ENCODE measurements at regions not wholly inside any gene's neighbourhood (a gene's known extent, or its start where the extent isn't known, plus 50 kb on each side); places are given as distances from the start of the nearest gene placed in this dataset.

DNA sequence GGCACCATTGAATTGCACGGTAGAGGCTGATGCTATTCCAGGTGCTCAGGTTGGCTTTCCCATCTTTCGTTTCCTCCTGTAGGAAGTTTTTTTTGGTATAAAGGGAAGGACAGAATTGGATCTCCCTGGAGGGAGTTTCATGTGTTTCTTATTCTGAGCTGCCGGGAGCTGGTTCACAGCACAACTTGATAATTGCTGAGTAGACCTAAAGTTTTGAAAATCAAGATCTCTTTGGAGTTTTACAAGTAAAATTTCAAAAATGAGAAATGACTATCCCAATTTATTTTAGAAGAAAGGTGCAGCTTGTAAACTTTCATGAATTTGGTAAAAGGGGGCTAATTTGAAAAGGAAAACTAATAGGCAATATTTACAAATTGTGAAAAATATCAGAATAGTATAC is 125.2 kb upstream of the ESR1 start:
- Histone ChIP-seq H3K4me1 (ENCODE audit: insufficient read depth, low read length, poor library complexity, severe bottlenecking) (no peaks in the 10 kb centered on the region), H4K20me1 (ENCODE audit: insufficient read depth, low read length) (no peaks in the 10 kb centered on the region), H3K9me3 (ENCODE audit: low read length) (no peaks in the 10 kb centered on the region), H3K79me2 (ENCODE audit: insufficient read depth, low read depth, low read length) (no peaks in the 10 kb centered on the region), H3K4me3 (ENCODE audit: low read depth, low read length, poor library complexity, severe bottlenecking) (no peak overlapping the region), H3K36me3 (ENCODE audit: insufficient read depth, low read length) (no peaks in the 10 kb centered on the region), H3K9me2 (ENCODE audit: insufficient read depth, low read length) (no peaks in the 10 kb centered on the region), H2AFZ (ENCODE audit: low read length) (no peak overlapping the region), H3K27ac (ENCODE audit: low read depth, low read length, poor library complexity, severe bottlenecking) (no peak overlapping the region), H3K4me2 (ENCODE audit: low read length) (no peak overlapping the region)
- ChIA-PET POLR2A (no interaction called here), CTCF (ENCODE audit: unreplicated experiment) (no interaction called here)
- no peak for DNase-seq (ENCODE audit: low spot score)
- no TSS peak for BruUV-seq (replicated peaks)
- intact Hi-C loops (cut with micrococcal nuclease; ENCODE audit: unreplicated experiment) = no loop called here
- no peak for TF ChIP-seq EZH2phosphoT487 (IDR thresholded peaks at IDR 0.05; ENCODE audit: borderline replicate concordance, low read depth, low read length)
- TF ChIP-seq, protein P1, sequence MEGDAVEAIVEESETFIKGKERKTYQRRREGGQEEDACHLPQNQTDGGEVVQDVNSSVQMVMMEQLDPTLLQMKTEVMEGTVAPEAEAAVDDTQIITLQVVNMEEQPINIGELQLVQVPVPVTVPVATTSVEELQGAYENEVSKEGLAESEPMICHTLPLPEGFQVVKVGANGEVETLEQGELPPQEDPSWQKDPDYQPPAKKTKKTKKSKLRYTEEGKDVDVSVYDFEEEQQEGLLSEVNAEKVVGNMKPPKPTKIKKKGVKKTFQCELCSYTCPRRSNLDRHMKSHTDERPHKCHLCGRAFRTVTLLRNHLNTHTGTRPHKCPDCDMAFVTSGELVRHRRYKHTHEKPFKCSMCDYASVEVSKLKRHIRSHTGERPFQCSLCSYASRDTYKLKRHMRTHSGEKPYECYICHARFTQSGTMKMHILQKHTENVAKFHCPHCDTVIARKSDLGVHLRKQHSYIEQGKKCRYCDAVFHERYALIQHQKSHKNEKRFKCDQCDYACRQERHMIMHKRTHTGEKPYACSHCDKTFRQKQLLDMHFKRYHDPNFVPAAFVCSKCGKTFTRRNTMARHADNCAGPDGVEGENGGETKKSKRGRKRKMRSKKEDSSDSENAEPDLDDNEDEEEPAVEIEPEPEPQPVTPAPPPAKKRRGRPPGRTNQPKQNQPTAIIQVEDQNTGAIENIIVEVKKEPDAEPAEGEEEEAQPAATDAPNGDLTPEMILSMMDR (conservative IDR thresholded peaks at IDR 0.05; ENCODE audit: low read length) = no peak

DNA sequence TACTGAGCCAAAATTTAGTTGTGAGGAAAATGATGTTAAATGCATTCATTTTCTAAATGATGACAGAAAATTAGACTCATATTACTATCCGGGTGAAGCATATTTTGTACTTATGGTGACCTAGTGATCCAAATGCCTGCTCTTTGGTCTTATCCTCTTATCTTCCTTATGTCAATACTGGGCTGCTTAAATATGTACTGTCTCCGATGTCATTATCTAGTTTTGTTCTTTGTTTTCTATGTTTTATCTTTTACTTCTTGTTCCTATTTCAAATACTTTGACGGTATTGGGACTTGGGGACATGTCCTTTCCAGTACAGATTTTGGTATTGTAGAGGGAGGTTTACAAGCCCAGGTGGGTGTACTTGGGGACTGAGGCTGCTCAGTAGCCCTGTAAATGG is 124.6 kb upstream of the ESR1 start:
- TF ChIP-seq EZH2phosphoT487 (IDR thresholded peaks at IDR 0.05; ENCODE audit: borderline replicate concordance, low read depth, low read length) = no peak
- TF ChIP-seq, protein P1 (conservative IDR thresholded peaks at IDR 0.05; ENCODE audit: low read length) = no peak
- no TSS peak for BruUV-seq (replicated peaks)
- CTCF ChIA-PET (ENCODE audit: unreplicated experiment) = no interaction called here
- no peak overlapping the region for H3K27ac ChIP-seq (ENCODE audit: low read depth, low read length, poor library complexity, severe bottlenecking)
- H3K4me2 ChIP-seq (ENCODE audit: low read length) = no peak overlapping the region
- no peak for DNase-seq (ENCODE audit: low spot score)
- H3K4me3 ChIP-seq (ENCODE audit: low read depth, low read length, poor library complexity, severe bottlenecking) = no peak overlapping the region
- H3K9me2 ChIP-seq (ENCODE audit: insufficient read depth, low read length) = no peaks in the 10 kb centered on the region
- H3K4me1 ChIP-seq (ENCODE audit: insufficient read depth, low read length, poor library complexity, severe bottlenecking) = no peaks in the 10 kb centered on the region
- H4K20me1 ChIP-seq (ENCODE audit: insufficient read depth, low read length) = no peaks in the 10 kb centered on the region
- H3K36me3 ChIP-seq (ENCODE audit: insufficient read depth, low read length) = no peaks in the 10 kb centered on the region
- POLR2A ChIA-PET = no interaction called here
- no peaks in the 10 kb centered on the region for H3K79me2 ChIP-seq (ENCODE audit: insufficient read depth, low read depth, low read length)
- no peaks in the 10 kb centered on the region for H3K9me3 ChIP-seq (ENCODE audit: low read length)
- intact Hi-C loops (cut with micrococcal nuclease; ENCODE audit: unreplicated experiment) = no loop called here
- no peak overlapping the region for H2AFZ ChIP-seq (ENCODE audit: low read length)

DNA sequence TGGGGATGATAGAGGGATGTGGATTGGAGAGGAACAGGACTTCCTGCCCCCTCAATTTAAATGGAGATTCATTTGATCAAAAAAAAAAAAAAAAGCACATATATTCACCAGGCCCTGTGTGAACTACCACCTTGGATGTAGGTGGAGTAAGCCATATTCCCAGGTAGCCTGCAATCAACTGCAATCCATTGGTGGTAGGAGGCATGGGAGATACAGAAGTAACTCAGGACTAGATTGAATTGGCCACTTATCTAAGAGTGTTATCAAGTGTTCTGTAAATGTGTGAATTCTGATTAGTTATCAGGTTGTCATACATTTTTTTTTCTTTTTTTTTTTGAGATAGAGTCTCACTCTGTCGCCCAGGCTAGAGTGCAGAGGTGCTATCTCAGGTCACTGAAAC is 124.1 kb upstream of the ESR1 start:
- POLR2A ChIA-PET = no interaction called here
- CTCF ChIA-PET (ENCODE audit: unreplicated experiment) = no interaction called here
- no peak overlapping the region for H3K27ac ChIP-seq (ENCODE audit: low read depth, low read length, poor library complexity, severe bottlenecking)

More for the DNA sequence above, 124.1 kb upstream of the ESR1 start:
- no peaks in the 10 kb centered on the region for H3K9me2 ChIP-seq (ENCODE audit: insufficient read depth, low read length)
- BruUV-seq (replicated peaks) = no TSS peak
- H3K9me3 ChIP-seq (ENCODE audit: low read length) = no peaks in the 10 kb centered on the region
- no peaks in the 10 kb centered on the region for H3K79me2 ChIP-seq (ENCODE audit: insufficient read depth, low read depth, low read length)
- no peaks in the 10 kb centered on the region for H3K36me3 ChIP-seq (ENCODE audit: insufficient read depth, low read length)
- H2AFZ ChIP-seq (ENCODE audit: low read length) = no peak overlapping the region
- intact Hi-C loops (cut with micrococcal nuclease; ENCODE audit: unreplicated experiment) = no loop called here
- TF ChIP-seq EZH2phosphoT487 (IDR thresholded peaks at IDR 0.05; ENCODE audit: borderline replicate concordance, low read depth, low read length) = no peak
- TF ChIP-seq, protein P1 (conservative IDR thresholded peaks at IDR 0.05; ENCODE audit: low read length) = no peak
- no peaks in the 10 kb centered on the region for H3K4me1 ChIP-seq (ENCODE audit: insufficient read depth, low read length, poor library complexity, severe bottlenecking)
- H3K4me2 ChIP-seq (ENCODE audit: low read length) = no peak overlapping the region
- no peak for DNase-seq (ENCODE audit: low spot score)
- no peaks in the 10 kb centered on the region for H4K20me1 ChIP-seq (ENCODE audit: insufficient read depth, low read length)
- no peak overlapping the region for H3K4me3 ChIP-seq (ENCODE audit: low read depth, low read length, poor library complexity, severe bottlenecking)

Data from OCI-LY7 (cell line).